Choroid plexus epithelial cell (primary cell): ENCODE measurements at regions not wholly inside any gene's neighbourhood (a gene's known extent, or its start where the extent isn't known, plus 50 kb on each side); places are given as distances from the start of the nearest gene placed in this dataset.

ENCODE experiments used
- DNase-seq: peaks from one replicate; pipeline ENCODE4 v3.0.0-alpha.2; 2010; ENCODE audit warnings: low read depth
- H3K4me3 ChIP-seq: 2 replicates; pipeline ENCODE4 v1.5.1; 2011; ENCODE audit warnings: low read depth, mild to moderate bottlenecking, control low read depth, low read length, moderate library complexity
- CTCF ChIP-seq: conservative IDR thresholded peaks from 2 replicates; pipeline ENCODE4 v1.5.1; 2011; ENCODE audit warnings: low read depth, mild to moderate bottlenecking, control low read depth, inconsistent platforms, low read length, moderate library complexity

- no peak for DNase-seq
- TF ChIP-seq CTCF: no peak
- H3K4me3 ChIP-seq: no peak overlapping the region
Observed at GRCh38 chr9:2332663-2333062, 288.9 kb upstream of the VLDLR start.

GRCh38 chr9:2335260-2335659 is 286.3 kb upstream of the VLDLR start:
- DNase-seq: no peak
- no peak overlapping the region for H3K4me3 ChIP-seq
- TF ChIP-seq CTCF: no peak

- TF ChIP-seq CTCF: peak; percentile 71
Observed at GRCh38 chr9:2336055-2336454, 285.5 kb upstream of the VLDLR start.

GRCh38 chr9:2337131-2337530 is 284.5 kb upstream of the VLDLR start:
- DNase-seq: no peak
- H3K4me3 ChIP-seq: no peak overlapping the region
- TF ChIP-seq CTCF: no peak

More at GRCh38 chr9:2336055-2336454, 285.5 kb upstream of the VLDLR start:
- peak; percentile 67 for DNase-seq
- H3K4me3 ChIP-seq: no peak overlapping the region

GRCh38 chr9:2337627-2338026 is 284.0 kb upstream of the VLDLR start:
- no peak for DNase-seq
- no peak overlapping the region for H3K4me3 ChIP-seq
- no peak for TF ChIP-seq CTCF

- H3K4me3 ChIP-seq: no peak overlapping the region
- no peak for TF ChIP-seq CTCF
- DNase-seq: no peak
Observed at GRCh38 chr9:2338777-2339365, 282.7 kb upstream of the VLDLR start.

- no peak for TF ChIP-seq CTCF
- H3K4me3 ChIP-seq: no peak overlapping the region
Observed at GRCh38 chr9:2339416-2339815, 282.2 kb upstream of the VLDLR start.

More at GRCh38 chr9:2339416-2339815, 282.2 kb upstream of the VLDLR start:
- DNase-seq: no peak
